HUDEP-2 (cell line): ENCODE measurements at regions not wholly inside any gene's neighbourhood (a gene's known extent, or its start where the extent isn't known, plus 50 kb on each side); places are given as distances from the start of the nearest gene placed in this dataset.
"Not testable (repeated sequence)": the region's sequence is repeated elsewhere in the genome, so short reads cannot be mapped to it uniquely, and the experiment has no call there.

Source experiments
- DNase-seq, 76 experiments: peaks; one replicate each; lab custom pipeline; 2025; ENCODE audit not compliant: unreplicated experiment in 76 of 76; lab: John Stamatoyannopoulos, UW

- no peak for DNase-seq
Measured at GRCh38 chr4:84379917-84380641, 119.0 kb downstream of the NKX6-1 start.

GRCh38 chr4:84378983-84379382 lies 120.1 kb downstream of the NKX6-1 start:
- no peak for DNase-seq

- no peak for DNase-seq
Measured at GRCh38 chr4:84378356-84378755, 120.7 kb downstream of the NKX6-1 start.

GRCh38 chr4:84366907-84367306 lies 132.2 kb downstream of the NKX6-1 start:
- DNase-seq = no peak

GRCh38 chr4:84366161-84366560 lies 132.9 kb downstream of the NKX6-1 start:
- no peak for DNase-seq

GRCh38 chr4:84362896-84363655 lies 136.0 kb downstream of the NKX6-1 start:
- DNase-seq = no peak

GRCh38 chr4:84342161-84342560 lies 156.9 kb downstream of the NKX6-1 start:
- DNase-seq = no peak

- no peak for DNase-seq
Measured at GRCh38 chr4:84341559-84341958, 157.5 kb downstream of the NKX6-1 start.

- no peak for DNase-seq
Measured at GRCh38 chr4:84338367-84338766, 160.7 kb downstream of the NKX6-1 start.

GRCh38 chr4:84336964-84337705 lies 162.0 kb downstream of the NKX6-1 start:
- DNase-seq = no peak

- DNase-seq = no peak
Measured at GRCh38 chr4:84327526-84327925, 171.6 kb downstream of the NKX6-1 start.

GRCh38 chr4:84325625-84326024 lies 173.5 kb downstream of the NKX6-1 start:
- DNase-seq = no peak

GRCh38 chr4:84324303-84325245 lies 174.5 kb downstream of the NKX6-1 start:
- no peak for DNase-seq

GRCh38 chr4:84319124-84319523 lies 180.0 kb downstream of the NKX6-1 start:
- DNase-seq = no peak

- no peak for DNase-seq
Measured at GRCh38 chr4:84317513-84317912, 181.6 kb downstream of the NKX6-1 start.

GRCh38 chr4:84312426-84313012 lies 186.6 kb downstream of the NKX6-1 start:
- DNase-seq = no peak

- no peak for DNase-seq
Measured at GRCh38 chr4:84309191-84309590, 189.9 kb downstream of the NKX6-1 start.

GRCh38 chr4:84298719-84299254 lies 200.3 kb downstream of the NKX6-1 start:
- DNase-seq = not testable (repeated sequence)

GRCh38 chr4:84298023-84298718 lies 200.9 kb downstream of the NKX6-1 start:
- DNase-seq = no peak
